GM19193 (cell line): ENCODE measurements at regions not wholly inside any gene's neighbourhood (a gene's known extent, or its start where the extent isn't known, plus 50 kb on each side); places are given as distances from the start of the nearest gene placed in this dataset.

Experiments used
- POLR2A ChIP-seq: IDR thresholded peaks from 4 replicates; pipeline ENCODE4 v1.6.1; 2011; ENCODE audit not compliant: insufficient read depth, insufficient read length; ENCODE audit errors: extremely low read depth

DNA sequence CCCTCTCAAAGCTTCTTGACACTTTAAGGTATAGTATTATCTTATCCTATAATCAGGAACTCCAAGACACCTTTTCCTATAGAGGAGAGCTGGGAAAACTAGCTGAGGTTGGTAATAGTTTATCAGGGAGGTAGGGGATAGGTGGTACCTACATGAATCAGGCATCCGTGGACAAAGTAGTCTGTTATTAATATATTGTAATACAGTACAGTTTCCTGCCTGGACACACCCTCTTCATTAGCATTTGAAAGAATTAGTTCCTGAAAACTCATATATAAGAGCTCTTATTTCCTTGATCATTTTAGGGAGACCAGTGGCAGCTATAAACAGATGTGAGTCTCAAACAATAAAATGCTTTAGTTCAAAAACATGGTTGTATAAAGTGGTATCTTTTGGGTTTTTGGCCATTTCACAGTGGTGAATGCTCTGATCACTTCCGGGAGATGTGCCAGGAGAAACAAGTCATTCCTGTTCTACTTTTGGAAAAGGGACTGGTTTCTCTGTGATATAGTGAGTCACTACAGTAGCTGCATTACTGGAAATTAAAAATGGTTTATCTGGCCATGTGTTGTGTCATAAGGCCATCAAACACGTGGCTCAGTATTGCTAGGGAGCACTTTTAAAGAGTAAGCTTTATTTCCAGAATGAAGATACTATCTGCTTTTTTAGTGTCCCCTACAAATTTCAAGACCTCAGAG is 98.1 kb downstream of the KLRB1 start:
- no peak for TF ChIP-seq POLR2A

- TF ChIP-seq POLR2A: no peak
Observed at GRCh38 chr12:9506746-9507145, 101.0 kb downstream of the KLRB1 start.

- TF ChIP-seq POLR2A: no peak
Observed at GRCh38 chr12:9464408-9464807, 143.3 kb downstream of the KLRB1 start.

- TF ChIP-seq POLR2A: no peak
Observed at GRCh38 chr12:9449181-9449580, 158.5 kb downstream of the KLRB1 start.

DNA sequence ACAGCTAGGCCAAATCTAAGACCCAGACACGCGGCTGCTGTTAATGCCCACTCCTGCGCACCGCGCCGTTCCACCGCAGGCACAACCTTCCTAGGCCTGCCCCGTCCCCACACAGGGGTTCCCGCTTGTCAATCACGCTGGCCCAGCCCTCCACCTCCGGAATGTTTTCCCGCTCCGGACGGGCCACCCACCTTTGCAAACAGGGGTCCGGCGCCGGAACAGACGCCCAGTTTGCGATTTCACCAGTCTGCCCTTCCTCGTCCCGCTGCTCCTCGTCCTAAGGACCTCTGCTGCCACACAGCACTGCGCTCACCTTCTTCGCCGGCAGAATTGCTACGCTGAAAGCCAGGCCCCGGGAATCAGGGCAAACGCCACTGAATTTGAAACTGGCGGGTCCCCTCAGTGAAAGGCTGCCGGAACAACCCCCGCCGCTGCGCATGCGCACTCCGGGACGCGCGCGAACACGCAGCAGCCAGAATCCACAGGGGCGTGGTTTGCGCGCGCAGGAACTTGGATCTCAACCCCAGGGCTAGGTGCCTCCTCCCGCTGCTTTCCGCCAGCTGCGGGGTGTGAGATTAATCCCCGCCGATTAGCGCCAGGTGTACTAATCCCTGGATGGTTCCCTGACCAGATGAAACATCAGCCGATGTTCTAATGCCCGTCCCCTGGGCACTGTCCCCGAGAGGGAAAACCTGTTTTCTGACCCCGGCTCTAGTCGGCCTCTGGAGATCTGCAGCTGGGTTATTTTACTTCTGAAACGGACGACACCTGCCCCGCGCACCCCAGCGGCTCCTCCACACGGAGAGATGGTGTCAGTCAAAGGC is 159.7 kb downstream of the KLRB1 start:
- peak; percentile 35 for TF ChIP-seq POLR2A

GRCh38 chr12:9406564-9407424 is 198.6 kb upstream of the PZP start:
- no peak for TF ChIP-seq POLR2A

DNA sequence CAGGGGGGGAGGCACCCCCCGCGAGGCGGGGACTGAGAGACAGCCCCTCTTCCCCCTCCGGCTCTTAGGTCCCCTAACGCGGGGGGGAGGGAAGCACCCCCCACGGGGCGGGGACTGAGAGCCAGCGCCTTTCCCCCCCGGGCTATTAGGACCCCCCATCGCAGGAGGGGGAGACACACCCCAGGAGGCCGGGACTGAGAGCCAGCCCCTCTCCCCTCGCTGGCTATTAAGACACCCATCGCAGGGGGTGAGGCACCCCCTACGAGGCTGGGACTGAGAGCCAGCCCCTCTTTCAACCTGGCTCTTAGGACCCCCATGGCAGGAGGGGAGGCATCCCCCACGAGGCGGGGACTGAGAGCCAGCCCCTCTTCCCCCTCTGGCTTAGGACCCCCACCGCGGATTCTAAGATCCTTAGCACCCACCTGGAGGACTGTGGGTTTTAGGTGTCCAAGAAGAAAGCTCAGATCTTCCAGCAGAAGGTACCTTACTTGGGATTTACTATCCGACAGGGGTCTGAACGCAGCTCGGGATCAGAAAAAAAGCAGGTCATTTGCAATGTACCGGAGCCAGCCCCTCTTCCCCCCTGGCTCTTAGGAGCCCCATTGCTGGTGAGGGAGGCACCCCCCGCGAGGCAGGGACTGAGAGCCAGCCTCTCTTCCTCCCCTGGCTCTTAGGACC is 197.8 kb upstream of the PZP start:
- TF ChIP-seq POLR2A: no peak

- TF ChIP-seq POLR2A: no peak
Observed at GRCh38 chr12:9404469-9405260, 196.5 kb upstream of the PZP start.

GRCh38 chr12:9404031-9404430 is 195.8 kb upstream of the PZP start:
- TF ChIP-seq POLR2A: no peak

- TF ChIP-seq POLR2A: no peak
Observed at GRCh38 chr12:9392842-9393241, 184.6 kb upstream of the PZP start.

DNA sequence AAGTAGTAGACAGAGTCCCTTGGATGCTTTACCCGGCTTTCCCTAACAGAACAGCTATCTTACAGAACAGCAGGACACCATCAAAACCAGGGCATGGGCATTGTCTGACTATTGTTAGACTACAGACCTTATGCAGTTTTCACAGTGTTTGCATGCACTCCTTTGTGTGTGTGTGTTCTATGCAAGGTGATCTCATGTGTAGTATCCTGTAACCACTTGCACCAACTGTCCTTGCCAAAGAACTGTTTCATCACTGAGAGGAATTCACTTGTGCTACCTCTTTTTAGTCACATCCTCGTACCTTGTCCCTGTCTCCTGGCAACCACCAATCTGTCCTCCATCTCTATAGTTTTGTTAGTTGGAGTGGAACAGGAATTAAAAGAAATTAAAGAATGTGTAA is 183.6 kb upstream of the PZP start:
- no peak for TF ChIP-seq POLR2A

- no peak for TF ChIP-seq POLR2A
Observed at GRCh38 chr12:9390761-9391160, 182.6 kb upstream of the PZP start.

DNA sequence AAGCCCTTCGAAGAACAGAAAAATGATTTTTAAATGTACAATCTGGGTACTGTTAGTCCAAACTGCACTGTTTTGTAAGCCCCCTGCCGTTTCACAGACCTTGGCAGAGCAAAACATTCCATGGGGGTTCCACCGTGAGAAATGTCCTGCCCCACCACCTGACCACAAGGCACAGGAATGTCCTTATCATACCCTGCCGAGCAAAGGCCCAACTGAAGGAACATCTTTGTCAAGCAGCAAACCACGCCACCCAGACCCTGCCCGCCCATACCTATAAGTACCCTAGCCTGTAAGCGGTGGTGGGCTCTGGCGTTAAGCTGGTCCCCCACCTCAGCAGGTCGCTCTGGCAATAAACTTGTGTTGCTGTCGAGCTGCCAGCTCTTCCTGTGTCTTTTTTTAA is 181.6 kb upstream of the PZP start:
- TF ChIP-seq POLR2A: no peak

DNA sequence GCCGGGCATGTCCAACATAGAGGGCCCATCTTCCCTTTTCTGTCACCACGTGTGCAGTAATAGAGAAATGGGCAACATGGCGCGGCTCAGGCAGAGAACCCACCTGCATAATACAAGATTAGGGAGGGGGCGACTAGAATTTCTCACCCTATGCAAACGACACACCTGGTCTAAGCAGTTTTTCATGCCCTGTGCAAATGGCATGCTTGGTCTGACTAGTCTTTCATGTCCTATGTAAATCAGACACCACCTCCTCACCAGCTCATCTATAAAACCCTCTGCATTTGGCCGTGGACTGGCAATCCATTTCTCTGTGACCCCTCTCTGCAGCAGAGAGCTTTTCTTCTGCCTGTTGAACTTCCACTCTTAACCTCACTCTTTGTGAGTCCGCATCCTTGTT is 180.2 kb upstream of the PZP start:
- TF ChIP-seq POLR2A: no peak

GRCh38 chr12:9387450-9387849 is 179.3 kb upstream of the PZP start:
- TF ChIP-seq POLR2A: no peak

- TF ChIP-seq POLR2A: no peak
Observed at GRCh38 chr12:9383585-9383984, 175.4 kb upstream of the PZP start.
